AG09309 (cell line): ENCODE measurements at regions not wholly inside any gene's neighbourhood (a gene's known extent, or its start where the extent isn't known, plus 50 kb on each side); places are given as distances from the start of the nearest gene placed in this dataset.

Source experiments
- DNase-seq: peaks from one replicate; pipeline ENCODE4 v3.0.0-alpha.2; 2010; ENCODE audit warnings: low read depth
- H3K4me3 ChIP-seq: 2 replicates; pipeline ENCODE4 v1.5.1; 2011; ENCODE audit warnings: mild to moderate bottlenecking, low read depth, low read length, moderate library complexity; ENCODE audit not compliant: control insufficient read depth
- TF ChIP-seq, protein P1 (sequence below): IDR thresholded peaks from 2 replicates; pipeline ENCODE4 v1.5.1; 2011; ENCODE audit warnings: mild to moderate bottlenecking, low read depth, low read length, inconsistent platforms; ENCODE audit not compliant: insufficient read depth, control insufficient read depth; ENCODE audit errors: missing control alignments

- H3K4me3 ChIP-seq: no peak overlapping the region
- DNase-seq: no peak
- TF ChIP-seq, protein P1, sequence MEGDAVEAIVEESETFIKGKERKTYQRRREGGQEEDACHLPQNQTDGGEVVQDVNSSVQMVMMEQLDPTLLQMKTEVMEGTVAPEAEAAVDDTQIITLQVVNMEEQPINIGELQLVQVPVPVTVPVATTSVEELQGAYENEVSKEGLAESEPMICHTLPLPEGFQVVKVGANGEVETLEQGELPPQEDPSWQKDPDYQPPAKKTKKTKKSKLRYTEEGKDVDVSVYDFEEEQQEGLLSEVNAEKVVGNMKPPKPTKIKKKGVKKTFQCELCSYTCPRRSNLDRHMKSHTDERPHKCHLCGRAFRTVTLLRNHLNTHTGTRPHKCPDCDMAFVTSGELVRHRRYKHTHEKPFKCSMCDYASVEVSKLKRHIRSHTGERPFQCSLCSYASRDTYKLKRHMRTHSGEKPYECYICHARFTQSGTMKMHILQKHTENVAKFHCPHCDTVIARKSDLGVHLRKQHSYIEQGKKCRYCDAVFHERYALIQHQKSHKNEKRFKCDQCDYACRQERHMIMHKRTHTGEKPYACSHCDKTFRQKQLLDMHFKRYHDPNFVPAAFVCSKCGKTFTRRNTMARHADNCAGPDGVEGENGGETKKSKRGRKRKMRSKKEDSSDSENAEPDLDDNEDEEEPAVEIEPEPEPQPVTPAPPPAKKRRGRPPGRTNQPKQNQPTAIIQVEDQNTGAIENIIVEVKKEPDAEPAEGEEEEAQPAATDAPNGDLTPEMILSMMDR: no peak
Observed at GRCh38 chr20:21004386-21005076, 101.6 kb downstream of the LINC00237 start.

- TF ChIP-seq, protein P1: no peak
- H3K4me3 ChIP-seq: no peak overlapping the region
- DNase-seq: no peak
Observed at GRCh38 chr20:21003902-21004301, 102.3 kb downstream of the LINC00237 start.

DNA sequence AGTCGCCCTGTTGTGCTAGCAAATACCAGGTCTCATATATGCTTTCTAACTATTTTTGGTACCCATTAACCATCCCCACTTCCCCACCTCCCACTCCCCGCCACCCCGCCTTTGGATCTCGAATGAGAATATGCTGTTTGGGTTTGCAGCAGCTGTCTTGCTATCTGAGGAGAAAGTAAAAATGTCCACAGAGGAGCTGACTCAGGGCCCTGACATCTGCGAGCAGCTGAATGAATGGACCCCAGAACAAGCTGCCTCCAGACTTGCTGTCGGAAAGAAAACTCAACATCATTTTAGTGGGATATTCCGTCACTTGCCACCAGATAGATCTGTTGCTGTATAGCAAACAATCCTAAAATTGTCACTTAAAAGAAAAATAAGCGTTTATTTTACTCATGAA lies 103.7 kb downstream of the LINC00237 start:
- H3K4me3 ChIP-seq: no peak overlapping the region
- no peak for DNase-seq
- TF ChIP-seq, protein P1: no peak

- TF ChIP-seq, protein P1: no peak
- no peak overlapping the region for H3K4me3 ChIP-seq
- no peak for DNase-seq
Observed at GRCh38 chr20:20993372-20993771, 112.8 kb downstream of the LINC00237 start.

- TF ChIP-seq, protein P1: no peak
- no peak overlapping the region for H3K4me3 ChIP-seq
- DNase-seq: no peak
Observed at GRCh38 chr20:20992686-20993360, 113.3 kb downstream of the LINC00237 start.

- TF ChIP-seq, protein P1: no peak
- no peak overlapping the region for H3K4me3 ChIP-seq
- DNase-seq: no peak
Observed at GRCh38 chr20:20992277-20992676, 113.9 kb downstream of the LINC00237 start.
